ENCODE measurements at regions not wholly inside any gene's neighbourhood (a gene's known extent, or its start where the extent isn't known, plus 50 kb on each side); places are given as distances from the start of the nearest gene placed in this dataset.
"Not testable (repeated sequence)": the region's sequence is repeated elsewhere in the genome, so short reads cannot be mapped to it uniquely, and the experiment has no call there.

- H3K4me3 ChIP-seq (ENCODE audit: low read depth, low read length), result no peak overlapping the region
- no peak for TF ChIP-seq MAX (IDR thresholded peaks at IDR 0.05; ENCODE audit: low read depth, low read length)
- no peak for TF ChIP-seq MYC (IDR thresholded peaks at IDR 0.05; ENCODE audit: low read depth, low read length)
- TF ChIP-seq POLR2A (IDR thresholded peaks at IDR 0.05; ENCODE audit: extremely low read depth, insufficient read length), result no peak
- TF ChIP-seq CTCF (IDR thresholded peaks at IDR 0.05; ENCODE audit: low read depth, low read length), result no peak
- DNase-seq (ENCODE audit: low read depth), result no peak
These were observed 164.4 kb downstream of the LIPI start for GRCh38 chr21:14046401-14046800.

GRCh38 chr21:14040386-14040785, 170.4 kb downstream of the LIPI start:
- no peak for TF ChIP-seq POLR2A (IDR thresholded peaks at IDR 0.05; ENCODE audit: extremely low read depth, insufficient read length)
- no peak for TF ChIP-seq CTCF (IDR thresholded peaks at IDR 0.05; ENCODE audit: low read depth, low read length)
- no peak for TF ChIP-seq MYC (IDR thresholded peaks at IDR 0.05; ENCODE audit: low read depth, low read length)
- no peak for TF ChIP-seq MAX (IDR thresholded peaks at IDR 0.05; ENCODE audit: low read depth, low read length)
- no peak overlapping the region for H3K4me3 ChIP-seq (ENCODE audit: low read depth, low read length)
- no peak for DNase-seq (ENCODE audit: low read depth)

- not testable (repeated sequence) for DNase-seq (ENCODE audit: low read depth); H3K4me3 ChIP-seq (ENCODE audit: low read depth, low read length)
These were observed 182.1 kb downstream of the LIPI start for GRCh38 chr21:14028619-14029018.

GRCh38 chr21:14027235-14027869, 183.4 kb downstream of the LIPI start:
- peak; percentile 77 for DNase-seq (ENCODE audit: low read depth)
- H3K4me3 ChIP-seq (ENCODE audit: low read depth, low read length), result peak overlapping the region; percentile 50

- DNase-seq (ENCODE audit: low read depth); H3K4me3 ChIP-seq (ENCODE audit: low read depth, low read length): not testable (repeated sequence)
These were observed 190.6 kb downstream of the LIPI start for GRCh38 chr21:14020108-14020507.

- DNase-seq (ENCODE audit: low read depth); H3K4me3 ChIP-seq (ENCODE audit: low read depth, low read length): not testable (repeated sequence)
These were observed 194.9 kb downstream of the LIPI start for GRCh38 chr21:14015841-14016240.

- DNase-seq (ENCODE audit: low read depth); H3K4me3 ChIP-seq (ENCODE audit: low read depth, low read length): not testable (repeated sequence)
These were observed 196.9 kb downstream of the LIPI start for GRCh38 chr21:14013623-14014498.

- no peak overlapping the region for H3K4me3 ChIP-seq (ENCODE audit: low read depth, low read length)
- TF ChIP-seq CTCF (IDR thresholded peaks at IDR 0.05; ENCODE audit: low read depth, low read length) (no peak), POLR2A (IDR thresholded peaks at IDR 0.05; ENCODE audit: extremely low read depth, insufficient read length) (no peak), MYC (IDR thresholded peaks at IDR 0.05; ENCODE audit: low read depth, low read length) (no peak), MAX (IDR thresholded peaks at IDR 0.05; ENCODE audit: low read depth, low read length) (no peak)
- no peak for DNase-seq (ENCODE audit: low read depth)
These were observed 197.6 kb downstream of the LIPI start for GRCh38 chr21:14013056-14013603.
